ENCODE measurements at regions not wholly inside any gene's neighbourhood (a gene's known extent, or its start where the extent isn't known, plus 50 kb on each side); places are given as distances from the start of the nearest gene placed in this dataset.

DNA sequence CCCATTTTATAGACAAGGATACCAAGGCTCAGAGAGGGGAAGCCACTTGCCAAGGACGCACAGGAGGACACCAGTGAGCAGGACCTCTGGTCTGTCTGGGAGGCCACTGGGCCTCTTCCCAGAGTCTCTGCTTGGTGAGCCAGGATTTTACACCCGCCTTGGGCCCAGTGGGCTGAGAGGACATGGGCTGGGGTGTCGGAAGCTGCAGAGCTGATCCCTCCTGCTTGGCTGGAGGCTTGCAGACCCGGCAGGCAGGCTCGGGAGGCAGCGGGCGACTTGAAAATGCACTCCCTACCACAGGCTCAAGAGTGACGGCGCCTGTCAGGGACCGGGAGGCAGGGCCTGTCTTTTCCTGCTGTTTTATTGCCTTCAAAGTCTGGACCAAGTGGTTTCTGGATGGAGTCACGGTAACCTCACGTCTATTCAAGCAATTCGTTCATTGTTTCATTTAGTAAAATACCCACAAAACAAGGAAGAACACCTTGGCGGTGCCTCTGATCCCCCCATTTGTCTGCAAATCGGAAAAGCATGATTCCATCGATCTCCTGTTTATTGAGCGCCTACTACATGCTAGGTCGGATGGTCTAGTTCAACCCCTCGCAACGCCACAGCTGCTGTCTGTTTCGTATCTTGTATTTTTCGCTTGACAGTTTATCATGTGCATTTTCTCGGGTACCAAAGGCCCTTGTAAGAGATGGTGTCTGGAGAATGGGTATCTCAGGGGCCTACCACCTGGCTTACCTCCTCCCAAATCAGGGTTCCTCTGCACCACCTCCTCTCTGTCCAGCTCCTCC is 108.1 kb upstream of the IER5L start:
- TF ChIP-seq, protein P1, sequence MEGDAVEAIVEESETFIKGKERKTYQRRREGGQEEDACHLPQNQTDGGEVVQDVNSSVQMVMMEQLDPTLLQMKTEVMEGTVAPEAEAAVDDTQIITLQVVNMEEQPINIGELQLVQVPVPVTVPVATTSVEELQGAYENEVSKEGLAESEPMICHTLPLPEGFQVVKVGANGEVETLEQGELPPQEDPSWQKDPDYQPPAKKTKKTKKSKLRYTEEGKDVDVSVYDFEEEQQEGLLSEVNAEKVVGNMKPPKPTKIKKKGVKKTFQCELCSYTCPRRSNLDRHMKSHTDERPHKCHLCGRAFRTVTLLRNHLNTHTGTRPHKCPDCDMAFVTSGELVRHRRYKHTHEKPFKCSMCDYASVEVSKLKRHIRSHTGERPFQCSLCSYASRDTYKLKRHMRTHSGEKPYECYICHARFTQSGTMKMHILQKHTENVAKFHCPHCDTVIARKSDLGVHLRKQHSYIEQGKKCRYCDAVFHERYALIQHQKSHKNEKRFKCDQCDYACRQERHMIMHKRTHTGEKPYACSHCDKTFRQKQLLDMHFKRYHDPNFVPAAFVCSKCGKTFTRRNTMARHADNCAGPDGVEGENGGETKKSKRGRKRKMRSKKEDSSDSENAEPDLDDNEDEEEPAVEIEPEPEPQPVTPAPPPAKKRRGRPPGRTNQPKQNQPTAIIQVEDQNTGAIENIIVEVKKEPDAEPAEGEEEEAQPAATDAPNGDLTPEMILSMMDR (IDR thresholded peaks at IDR 0.05) = no peak
- no peak for TF ChIP-seq POLR2A (IDR thresholded peaks at IDR 0.05)
